ENCODE measurements at regions not wholly inside any gene's neighbourhood (a gene's known extent, or its start where the extent isn't known, plus 50 kb on each side); places are given as distances from the start of the nearest gene placed in this dataset.
"Not testable (repeated sequence)": the region's sequence is repeated elsewhere in the genome, so short reads cannot be mapped to it uniquely, and the experiment has no call there.

DNA sequence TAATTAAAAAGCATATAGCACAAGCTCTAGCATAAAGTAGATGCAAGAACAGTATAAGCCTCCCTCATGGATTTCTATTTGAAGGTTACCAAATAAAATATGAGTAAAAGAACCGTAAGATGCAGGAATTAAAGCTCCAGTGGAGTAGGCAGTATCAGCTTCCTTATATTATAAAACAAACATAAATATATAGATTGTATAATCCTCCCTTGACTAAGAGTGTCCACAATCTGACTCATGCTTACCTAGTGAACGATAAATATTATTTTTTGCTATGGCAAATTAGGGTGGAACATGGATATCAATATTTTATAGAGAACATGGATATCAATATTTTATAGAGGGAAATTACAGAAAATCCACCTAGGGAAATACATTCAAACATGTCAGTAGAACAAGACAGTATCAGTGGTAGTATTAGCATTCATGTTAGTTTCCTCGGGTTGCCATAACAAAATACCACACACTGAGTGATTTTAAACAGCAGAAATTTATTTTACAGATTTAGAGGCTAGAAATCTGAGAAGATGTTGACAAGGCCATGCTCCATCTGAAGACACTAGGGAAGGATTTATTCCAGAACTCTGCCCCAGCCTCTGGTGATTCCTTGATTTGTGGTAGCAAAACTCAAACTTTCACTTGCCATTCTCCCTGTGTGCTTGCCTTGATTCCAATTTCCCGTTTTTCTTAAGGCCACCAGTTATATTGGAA is 1521.3 kb downstream of the SI start:
- no peak for DNase-seq

DNA sequence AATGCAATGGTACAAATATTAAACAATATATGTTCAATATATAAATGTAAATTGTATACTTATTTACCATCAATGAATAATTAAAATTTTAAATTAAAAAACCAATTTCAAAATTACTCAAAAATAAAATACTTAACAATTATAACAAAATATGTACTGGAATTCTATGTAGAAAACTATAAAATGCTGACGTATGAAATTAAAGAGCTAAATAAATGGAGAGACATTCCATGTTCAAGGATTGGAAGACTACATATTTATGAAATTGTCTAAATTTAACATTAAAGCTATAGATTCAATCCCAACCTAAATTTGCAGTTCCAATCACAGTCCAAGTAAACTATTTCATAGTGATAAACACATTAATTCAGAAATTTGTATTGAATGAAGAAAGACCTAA is 1522.4 kb downstream of the SI start:
- no peak for DNase-seq

DNA sequence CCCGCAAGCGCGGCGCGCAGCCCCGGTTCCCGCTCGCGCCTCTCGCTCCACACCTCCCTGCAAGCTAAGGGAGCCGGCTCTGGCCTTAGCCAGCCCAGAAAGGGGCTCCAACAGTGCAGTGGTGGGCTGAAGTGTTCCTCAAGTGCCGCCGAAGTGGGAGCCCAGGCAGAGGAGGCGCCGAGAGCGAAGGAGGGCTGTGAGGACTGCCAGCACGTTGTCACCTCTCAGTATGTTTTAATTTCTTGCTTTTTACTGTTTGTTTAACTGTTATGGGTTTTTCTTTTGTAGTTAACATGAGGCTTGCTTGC is 1525.7 kb downstream of the SI start:
- no peak for DNase-seq

GRCh38 chr3:163551915-163552658 is 1526.2 kb downstream of the SI start:
- not testable (repeated sequence) for DNase-seq

DNA sequence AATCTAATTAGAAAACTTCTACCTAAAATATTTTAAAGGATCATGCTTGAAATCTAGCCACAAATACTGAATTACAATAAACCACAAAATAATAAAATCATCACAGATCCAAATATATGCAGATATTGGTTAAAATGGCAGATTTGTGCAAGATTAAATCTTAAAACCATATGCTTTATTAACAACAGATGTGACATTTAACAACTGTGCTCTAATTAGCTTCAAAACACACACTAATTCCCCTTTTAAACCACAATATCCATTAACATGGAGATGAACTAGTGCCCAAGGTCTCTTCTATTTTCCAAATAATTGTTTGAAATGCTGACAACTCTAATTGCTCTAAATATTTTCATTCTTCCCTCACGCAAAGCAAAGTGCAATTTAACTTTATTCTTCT is 1530.3 kb downstream of the SI start:
- no peak for DNase-seq

DNA sequence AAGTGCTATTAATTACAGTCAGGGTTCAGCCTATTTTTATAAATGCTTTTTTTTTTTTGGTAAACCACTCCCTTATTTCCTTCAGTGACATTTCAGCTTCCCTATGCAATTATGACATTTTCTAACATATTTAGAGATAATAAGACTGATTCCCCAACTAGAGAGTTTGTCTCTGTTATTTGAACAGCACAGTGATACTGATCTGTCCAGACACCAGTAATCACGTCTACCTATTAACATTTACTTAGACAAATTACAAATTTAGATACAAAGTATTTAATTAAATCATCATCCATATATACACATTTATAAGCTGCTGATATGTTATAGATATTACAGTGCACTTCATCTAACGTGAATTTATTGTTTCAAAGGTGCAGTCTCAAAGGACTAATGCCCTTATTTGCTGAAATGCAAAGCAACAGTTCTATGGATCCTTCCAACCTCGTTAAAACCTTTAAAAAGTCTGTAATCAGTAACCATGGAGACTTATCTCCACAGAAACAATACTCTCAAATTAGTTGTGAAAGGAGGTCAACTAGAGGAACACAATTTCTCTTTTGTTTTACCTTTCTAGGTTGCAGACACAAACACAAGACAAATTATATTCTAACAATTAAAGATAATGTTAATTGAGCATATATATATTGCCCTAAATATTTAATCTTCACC is 1531.1 kb downstream of the SI start:
- no peak for DNase-seq

- no peak for DNase-seq
Observed at GRCh38 chr3:163543662-163544061, 1534.6 kb downstream of the SI start.

GRCh38 chr3:163541629-163542028 is 1536.7 kb downstream of the SI start:
- no peak for DNase-seq

DNA sequence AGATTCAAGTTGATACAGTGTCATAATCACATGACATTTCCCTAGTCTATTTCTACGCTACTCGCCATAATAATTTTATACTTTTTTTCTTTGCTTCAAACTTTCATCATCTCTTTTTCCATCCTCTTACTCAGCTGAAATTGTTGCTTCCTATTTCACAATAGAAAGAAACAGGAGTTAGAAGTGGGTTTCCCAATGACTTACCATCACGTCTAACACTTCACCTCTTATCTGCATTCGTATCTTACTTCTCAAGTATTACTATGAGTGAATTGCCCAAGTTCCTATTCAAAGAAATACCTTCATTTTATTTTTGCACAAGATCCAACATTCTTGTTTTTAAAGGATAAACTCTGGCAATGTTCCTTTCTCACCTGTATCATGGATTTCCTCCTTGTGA is 1539.9 kb downstream of the SI start:
- DNase-seq: no peak

DNA sequence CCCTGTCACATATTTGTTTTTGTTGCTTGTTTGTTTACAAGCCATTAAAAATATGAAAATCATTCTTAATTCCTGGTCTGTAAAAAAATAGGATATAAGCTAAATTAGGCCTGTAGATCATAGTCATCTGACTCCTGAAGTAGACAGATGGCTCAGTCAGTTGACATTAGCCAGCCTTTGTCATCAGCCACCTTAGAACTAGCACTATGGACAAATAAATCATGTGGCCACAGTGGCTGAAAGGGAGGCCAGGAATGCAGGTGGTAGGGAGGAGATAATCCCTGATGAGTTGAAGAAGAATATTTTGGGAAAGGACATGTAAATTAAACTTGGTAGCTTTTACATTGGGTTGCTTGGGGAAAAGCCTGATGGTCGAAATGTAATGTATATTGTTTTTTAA is 1544.9 kb downstream of the SI start:
- no peak for DNase-seq

GRCh38 chr3:163523375-163523774 is 1554.9 kb downstream of the SI start:
- DNase-seq: no peak

DNA sequence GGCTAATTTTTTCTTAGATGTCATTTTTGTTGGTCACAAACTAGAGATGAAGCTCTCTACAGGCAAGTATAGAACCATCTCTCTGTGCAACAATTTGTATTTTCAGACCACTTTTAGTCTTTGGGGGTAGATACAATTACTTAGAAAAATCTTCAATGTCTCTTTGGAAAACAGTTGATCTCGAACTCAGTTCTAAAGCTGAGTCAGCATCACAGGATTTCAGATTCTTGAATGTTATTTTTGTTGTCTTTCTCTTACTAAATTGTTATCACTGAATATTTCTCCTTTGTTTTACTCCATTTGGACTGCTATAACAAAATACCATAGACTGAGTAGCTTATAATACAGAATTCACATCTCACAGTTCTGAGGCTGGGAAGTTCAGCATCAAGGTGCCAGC is 1557.0 kb downstream of the SI start:
- DNase-seq: no peak

- no peak for DNase-seq
Observed at GRCh38 chr3:163518065-163518464, 1560.2 kb downstream of the SI start.

DNA sequence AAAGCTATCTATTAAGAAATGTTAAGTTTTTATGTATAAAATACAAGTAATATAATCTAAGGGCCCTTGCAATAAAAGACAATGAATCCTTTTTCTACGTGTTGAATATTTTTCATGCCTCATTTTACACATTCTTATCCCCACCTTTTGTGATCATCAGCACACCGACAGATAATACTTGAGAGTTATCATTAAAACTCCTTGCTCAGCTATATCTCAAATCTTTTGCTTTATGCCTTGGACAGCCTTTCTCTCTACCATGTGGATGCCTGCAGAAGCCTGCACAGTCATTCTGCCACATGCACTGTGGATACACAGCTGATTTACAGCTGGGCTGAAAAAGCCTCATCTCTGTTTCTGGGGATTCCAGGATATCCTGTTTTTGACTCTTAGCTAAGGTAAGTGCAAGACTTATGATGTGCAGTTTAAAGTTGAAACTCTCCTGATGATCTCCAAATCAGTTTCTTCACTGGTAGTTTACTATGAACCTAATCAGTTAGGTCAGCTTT is 1565.1 kb downstream of the SI start:
- no peak for DNase-seq

DNA sequence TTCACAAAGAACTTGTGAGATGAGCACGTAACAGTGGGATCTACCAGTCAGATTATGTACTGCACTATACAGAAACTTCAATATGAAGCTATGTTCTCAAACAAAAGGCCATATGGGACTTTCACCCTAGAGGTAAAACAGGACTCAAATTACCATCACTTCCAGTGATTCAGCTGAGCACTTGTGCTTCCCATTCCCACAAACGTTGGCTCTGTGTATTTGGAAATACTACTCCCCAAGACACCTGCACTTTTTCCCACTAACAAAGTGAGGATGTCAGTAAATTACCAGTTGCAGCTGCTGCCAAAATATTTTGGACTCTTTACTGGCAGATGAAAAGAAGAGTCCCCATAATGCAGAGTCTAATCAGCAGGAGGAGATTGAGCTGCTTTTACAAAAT is 1570.1 kb downstream of the SI start:
- DNase-seq: no peak

- DNase-seq: no peak
Observed at GRCh38 chr3:163504974-163505373, 1573.3 kb downstream of the SI start.

DNA sequence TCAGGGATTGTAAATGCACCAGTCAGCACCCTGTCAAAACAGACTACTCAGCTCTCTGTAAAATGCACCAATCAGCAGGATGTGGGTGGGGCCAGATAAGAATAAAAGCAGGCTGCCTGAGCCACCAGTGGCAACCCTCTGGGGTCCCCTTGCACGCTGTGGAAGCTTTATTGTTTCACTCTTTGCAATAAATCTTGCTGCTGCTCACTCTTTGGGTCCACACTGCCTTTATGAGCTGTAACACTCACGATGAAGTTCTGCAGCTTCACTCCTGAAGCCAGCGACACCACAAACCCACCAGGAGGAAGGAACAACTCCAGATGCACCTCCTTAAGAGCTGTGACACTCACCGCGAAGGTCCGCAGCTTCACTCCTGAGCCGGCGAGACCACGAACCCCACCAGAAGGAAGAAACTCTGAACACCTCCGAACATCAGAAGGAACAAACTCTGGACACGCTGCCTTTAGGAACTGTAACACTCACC is 1578.5 kb downstream of the SI start:
- DNase-seq: not testable (repeated sequence)

- not testable (repeated sequence) for DNase-seq
Observed at GRCh38 chr3:163498842-163499735, 1579.2 kb downstream of the SI start.

- no peak for DNase-seq
Observed at GRCh38 chr3:163491714-163492113, 1586.6 kb downstream of the SI start.

DNA sequence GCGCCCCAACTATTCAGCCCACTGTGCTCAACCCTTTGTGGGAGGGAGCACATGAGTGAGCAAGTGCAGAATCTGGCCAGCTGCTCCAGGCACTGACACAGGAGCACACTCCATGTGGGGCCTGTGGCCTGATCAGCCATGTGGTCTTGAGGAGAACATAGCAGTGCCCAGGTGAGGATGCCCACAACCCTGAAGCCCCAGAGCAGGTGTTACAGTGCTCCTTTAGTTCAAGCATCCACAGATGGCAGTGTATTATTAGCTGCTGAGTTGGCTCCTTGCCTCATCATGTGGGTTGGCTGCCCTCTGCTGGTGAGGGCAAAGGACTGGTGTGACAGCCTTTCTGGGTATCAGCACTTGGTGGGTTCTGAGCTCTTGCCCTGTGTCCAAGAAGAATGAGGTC is 1588.2 kb downstream of the SI start:
- DNase-seq: peak in 2 of 56 donors; percentile 1 to 15

GRCh38 chr3:163482695-163483094 is 1595.6 kb downstream of the SI start:
- no peak for DNase-seq

Data from amygdala (tissue), 56 donors.